Chondrocyte (in vitro differentiated cells): ENCODE measurements at regions not wholly inside any gene's neighbourhood (a gene's known extent, or its start where the extent isn't known, plus 50 kb on each side); places are given as distances from the start of the nearest gene placed in this dataset.

Source experiments
- DNase-seq: peaks from one replicate; pipeline ENCODE4 v3.0.0; 2021; ENCODE audit warnings: mixed read lengths, low spot score
- H3K27ac Mint-ChIP-seq: one replicate; pipeline ENCODE4 v1.8.0; 2021; ENCODE audit warnings: mild to moderate bottlenecking, moderate library complexity, mixed read lengths; ENCODE audit not compliant: unreplicated experiment
- H3K27me3 Mint-ChIP-seq: 2 replicates; pipeline ENCODE4 v1.8.0; 2021; ENCODE audit warnings: low read depth, mixed read lengths
- H3K36me3 Mint-ChIP-seq: 2 replicates; pipeline ENCODE4 v1.8.0; 2021; ENCODE audit warnings: low read depth, mixed read lengths
- H3K4me1 Mint-ChIP-seq: 2 replicates; pipeline ENCODE4 v1.8.0; 2021; ENCODE audit warnings: low read depth, mild to moderate bottlenecking, mixed read lengths
- H3K4me3 Mint-ChIP-seq: one replicate; pipeline ENCODE4 v1.8.0; 2021; ENCODE audit warnings: mild to moderate bottlenecking, moderate library complexity, mixed read lengths; ENCODE audit not compliant: unreplicated experiment
- H3K9me3 Mint-ChIP-seq: 2 replicates; pipeline ENCODE4 v1.8.0; 2021; ENCODE audit warnings: low read depth, mixed read lengths
- CTCF ChIP-seq: fragments of 200-600 bp; sonication (generic); IDR thresholded peaks from 2 replicates; pipeline ENCODE4 v1.5.0; 2021; ENCODE audit warnings: antibody characterized with exemption, mild to moderate bottlenecking, moderate library complexity

DNA sequence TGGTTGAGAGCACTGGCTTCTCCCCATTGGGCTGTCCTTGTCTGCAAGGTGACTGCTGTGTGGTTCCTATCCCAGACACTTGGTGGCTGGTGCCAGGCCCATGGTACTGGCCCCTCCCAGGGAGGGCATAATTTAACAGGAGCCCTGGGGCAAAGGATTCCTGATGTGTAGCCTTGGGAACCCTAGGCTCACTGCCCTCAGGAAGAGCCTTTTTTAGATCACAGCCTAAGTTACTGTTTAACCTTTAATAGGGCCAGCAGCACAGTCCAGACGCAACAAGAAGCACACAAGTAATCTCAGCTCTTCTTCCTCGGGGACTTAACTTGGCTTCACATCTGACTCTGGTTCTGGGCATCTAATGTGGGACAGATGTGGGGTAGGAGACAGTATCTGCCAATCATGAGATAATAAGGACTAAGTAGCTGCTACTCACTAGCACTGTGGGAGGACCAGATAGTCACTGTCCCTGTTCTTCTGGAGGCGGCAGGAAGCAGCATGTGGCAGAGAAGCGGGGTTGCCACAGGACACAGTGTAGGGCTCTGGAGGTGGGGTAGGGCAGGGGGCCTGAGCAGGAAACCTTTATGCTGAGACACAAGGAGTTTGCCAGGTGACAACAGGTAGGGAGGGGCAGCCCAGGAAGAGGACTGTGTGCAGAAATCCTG is 136.3 kb downstream of the TMEM17 start:
- Mint-ChIP-seq H3K36me3 (peaks cover 2% of the 10 kb centered on the region), H3K4me3 (no peak overlapping the region), H3K4me1 (no peaks in the 10 kb centered on the region), H3K27me3 (no peaks in the 10 kb centered on the region), H3K27ac (no peak overlapping the region), H3K9me3 (peaks cover 8% of the 10 kb centered on the region)
- TF ChIP-seq CTCF, result no peak
- no peak for DNase-seq

DNA sequence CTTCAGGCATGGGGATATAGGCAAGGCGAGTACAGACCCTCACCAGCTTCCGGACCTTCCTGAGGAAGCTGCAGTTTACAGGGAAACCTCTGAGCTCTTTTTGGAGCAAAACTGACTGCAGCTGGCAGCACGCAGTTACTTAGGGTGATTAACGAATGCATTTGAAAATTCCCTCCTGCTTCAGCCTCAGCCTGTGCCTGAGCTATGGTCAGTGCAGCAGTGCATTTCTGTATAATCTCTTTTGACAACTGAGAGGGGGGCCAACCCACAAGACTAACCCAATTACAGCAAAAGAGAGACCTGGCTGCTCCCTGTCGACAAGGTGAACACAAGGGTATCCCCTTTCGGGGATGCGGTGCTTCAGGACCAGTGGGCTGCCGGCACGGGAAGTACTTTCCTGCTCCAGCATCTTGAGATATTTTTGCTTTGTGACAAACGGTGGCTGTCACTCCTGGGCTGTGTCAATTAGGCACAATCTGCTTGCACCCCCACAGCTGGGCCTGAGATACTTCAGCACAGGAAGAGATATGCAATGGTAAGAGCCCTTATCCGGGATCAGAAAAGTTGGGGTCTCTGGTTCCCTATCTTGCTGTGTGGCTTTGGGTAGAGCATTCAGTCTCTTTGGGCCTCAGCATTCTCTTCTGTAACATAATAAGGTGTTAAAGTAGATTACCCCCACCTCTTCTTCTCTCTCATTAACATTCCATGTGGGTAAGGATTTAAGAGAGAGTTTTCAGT is 141.0 kb downstream of the TMEM17 start:
- Mint-ChIP-seq H3K27me3 (no peaks in the 10 kb centered on the region), H3K27ac (no peak overlapping the region), H3K36me3 (no peaks in the 10 kb centered on the region), H3K4me1 (no peaks in the 10 kb centered on the region), H3K4me3 (no peak overlapping the region), H3K9me3 (peaks cover 8% of the 10 kb centered on the region)
- no peak for TF ChIP-seq CTCF
- no peak for DNase-seq

DNA sequence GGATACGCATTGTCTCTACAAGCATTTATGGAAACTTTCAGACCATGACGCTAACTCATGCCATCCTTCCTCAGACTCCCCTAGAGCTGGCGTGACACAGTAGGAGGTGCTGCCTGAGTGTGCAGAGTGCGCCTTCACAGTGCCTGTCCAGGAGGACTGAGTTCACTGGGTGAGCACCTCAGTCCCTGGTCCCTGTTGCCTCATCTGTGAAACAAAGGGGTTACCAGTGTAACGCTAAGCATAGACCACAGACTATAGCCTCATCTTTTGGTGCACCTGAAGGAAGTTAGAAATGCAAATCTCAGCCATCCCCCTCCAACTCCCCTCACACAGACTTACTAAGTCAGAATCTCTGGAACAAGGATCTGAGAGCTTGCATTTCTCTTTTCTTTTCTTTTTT is 142.8 kb downstream of the TMEM17 start:
- Mint-ChIP-seq H3K9me3 (peaks cover 8% of the 10 kb centered on the region), H3K4me1 (no peaks in the 10 kb centered on the region), H3K27ac (no peak overlapping the region), H3K4me3 (no peak overlapping the region), H3K36me3 (no peaks in the 10 kb centered on the region), H3K27me3 (no peaks in the 10 kb centered on the region)
- TF ChIP-seq CTCF, result no peak
- DNase-seq, result no peak

DNA sequence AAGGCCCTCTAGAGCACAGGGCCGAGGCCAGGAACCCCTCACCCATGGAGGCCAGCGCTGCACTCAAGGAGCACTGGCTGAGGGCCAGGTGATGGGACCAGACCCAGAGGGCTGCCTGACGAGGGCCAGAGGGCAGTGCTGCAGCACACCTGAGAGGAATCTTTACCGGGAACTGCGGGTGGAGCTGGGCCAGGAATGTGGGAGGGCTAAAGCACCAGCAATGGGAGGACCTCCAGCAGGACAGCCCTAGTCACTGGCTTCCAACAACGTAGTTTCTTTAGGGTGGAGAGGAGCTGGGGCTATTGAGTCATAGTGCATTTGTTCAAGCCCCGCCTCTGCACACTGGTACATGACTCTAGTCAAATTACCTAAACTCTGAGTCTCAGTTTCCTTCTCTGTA is 143.4 kb downstream of the TMEM17 start:
- Mint-ChIP-seq H3K4me1 (no peaks in the 10 kb centered on the region), H3K27me3 (no peaks in the 10 kb centered on the region), H3K36me3 (no peaks in the 10 kb centered on the region), H3K27ac (no peak overlapping the region), H3K4me3 (no peak overlapping the region), H3K9me3 (peaks cover 8% of the 10 kb centered on the region)
- no peak for DNase-seq
- TF ChIP-seq CTCF, result no peak

GRCh38 chr2:62361964-62362363 is 144.0 kb downstream of the TMEM17 start:
- Mint-ChIP-seq H3K27ac (no peak overlapping the region), H3K36me3 (no peaks in the 10 kb centered on the region), H3K4me3 (no peak overlapping the region), H3K27me3 (no peaks in the 10 kb centered on the region), H3K9me3 (peaks cover 8% of the 10 kb centered on the region), H3K4me1 (no peaks in the 10 kb centered on the region)
- no peak for DNase-seq
- TF ChIP-seq CTCF, result no peak
